ENCODE measurements at regions not wholly inside any gene's neighbourhood (a gene's known extent, or its start where the extent isn't known, plus 50 kb on each side); places are given as distances from the start of the nearest gene placed in this dataset.

DNA sequence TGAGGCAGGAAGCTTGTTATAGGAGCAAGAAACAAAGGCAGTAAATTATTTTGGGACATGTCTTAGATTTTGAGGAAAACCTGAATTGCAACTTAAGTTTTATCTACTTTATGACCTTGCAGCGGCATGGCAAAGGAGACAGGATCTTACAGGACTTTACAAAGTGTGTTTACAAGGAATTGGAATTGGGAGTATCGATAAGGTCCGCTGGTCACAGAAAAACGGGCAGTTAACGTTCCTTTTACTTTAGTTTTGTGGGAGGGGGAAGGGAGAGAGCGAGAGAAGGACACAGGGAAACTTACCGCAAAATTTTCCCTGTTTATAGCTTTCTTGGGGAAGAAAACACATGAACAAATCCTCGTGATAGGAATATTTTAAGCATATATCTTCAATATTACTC is 1607.2 kb downstream of the GRIK2 start:
- TF ChIP-seq GATA2 (IDR thresholded peaks at IDR 0.05; ENCODE audit: low read depth, low read length) (no peak), GATA3 (IDR thresholded peaks at IDR 0.05; ENCODE audit: low read depth, low read length) (no peak)

Data from SH-SY5Y (cell line).